Activated CD4-positive, alpha-beta T cell treated with anti-CD3 and anti-CD28 coated beads, Interleukin-2, amount 10 ng/mL, durations not matched to agents 24 days and 14 days (primary cell): ENCODE measurements at regions not wholly inside any gene's neighbourhood (a gene's known extent, or its start where the extent isn't known, plus 50 kb on each side); places are given as distances from the start of the nearest gene placed in this dataset.

Experiments
- DNase-seq: peaks from one replicate; pipeline ENCODE4 v3.0.0; 2022
- H3K27ac Mint-ChIP-seq: one replicate; pipeline ENCODE4 v1.8.0; 2022; ENCODE audit warnings: mild to moderate bottlenecking, mixed read lengths
- H3K27me3 Mint-ChIP-seq: one replicate; pipeline ENCODE4 v1.8.0; 2022; ENCODE audit warnings: mixed read lengths
- H3K36me3 Mint-ChIP-seq: one replicate; pipeline ENCODE4 v1.8.0; 2022; ENCODE audit warnings: low read depth, mild to moderate bottlenecking, mixed read lengths
- H3K4me1 Mint-ChIP-seq: one replicate; pipeline ENCODE4 v1.8.0; 2021; ENCODE audit warnings: mixed read lengths
- H3K4me3 Mint-ChIP-seq: one replicate; pipeline ENCODE4 v1.8.0; 2022; ENCODE audit warnings: mild to moderate bottlenecking, moderate library complexity, mixed read lengths
- H3K9me3 Mint-ChIP-seq: one replicate; pipeline ENCODE4 v1.8.0; 2021; ENCODE audit warnings: mixed read lengths
- intact Hi-C: fragments of 100-400 bp; cut with micrococcal nuclease; formaldehyde crosslinking; loops from one replicate; pipeline ENCODE4 v1.15.1; 2023

DNA sequence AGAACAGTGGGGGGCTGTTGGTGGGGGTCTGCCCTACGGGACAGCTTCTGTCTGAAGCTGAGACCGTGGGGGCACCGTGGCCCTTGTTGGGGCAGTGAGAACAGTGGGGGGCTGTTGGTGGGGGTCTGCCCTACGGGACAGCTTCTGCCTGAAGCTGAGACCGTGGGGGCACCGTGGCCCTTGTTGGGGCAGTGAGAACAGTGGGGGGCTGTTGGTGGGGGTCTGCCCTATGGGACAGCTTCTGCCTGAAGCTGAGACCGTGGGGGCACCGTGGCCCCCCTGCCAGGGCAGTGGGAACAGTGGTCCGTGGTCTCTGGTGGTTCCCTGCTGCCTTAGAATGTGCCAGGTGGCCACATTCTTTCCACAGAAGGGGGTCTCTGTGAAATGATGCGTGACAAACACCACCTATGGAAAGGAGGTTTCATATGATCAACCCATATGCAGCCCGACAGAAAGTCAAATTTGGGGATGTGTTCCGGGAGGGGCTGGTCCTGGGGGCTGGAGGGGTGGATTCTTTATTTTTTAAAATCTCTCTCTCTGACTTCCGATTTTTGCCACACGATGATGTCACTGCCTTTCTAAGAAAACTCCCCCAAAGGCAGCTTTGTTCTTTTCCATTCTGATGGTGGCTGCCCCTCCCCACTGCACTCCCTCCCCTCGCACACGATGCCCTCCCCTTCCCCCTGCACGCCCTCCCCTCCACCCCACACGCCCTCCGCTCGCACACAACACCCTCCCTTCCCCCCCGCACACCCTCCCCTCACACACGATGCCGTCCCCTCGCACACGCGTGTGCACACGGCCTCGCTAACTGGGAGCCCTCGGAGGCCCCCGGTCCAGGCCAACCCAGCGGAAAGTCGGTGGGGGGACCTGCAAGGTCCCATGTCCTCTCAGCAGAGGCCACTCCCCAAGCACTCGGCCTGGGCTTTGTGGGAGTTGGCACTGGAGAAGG is 1186.5 kb downstream of the BRD1 start:
- intact Hi-C loops: no loop called here
- no peak for DNase-seq
- Mint-ChIP-seq H3K27ac (no peak overlapping the region), H3K27me3 (no peaks in the 10 kb centered on the region), H3K4me3 (no peak overlapping the region), H3K36me3 (no peaks in the 10 kb centered on the region), H3K4me1 (no peaks in the 10 kb centered on the region), H3K9me3 (no peaks in the 10 kb centered on the region)

DNA sequence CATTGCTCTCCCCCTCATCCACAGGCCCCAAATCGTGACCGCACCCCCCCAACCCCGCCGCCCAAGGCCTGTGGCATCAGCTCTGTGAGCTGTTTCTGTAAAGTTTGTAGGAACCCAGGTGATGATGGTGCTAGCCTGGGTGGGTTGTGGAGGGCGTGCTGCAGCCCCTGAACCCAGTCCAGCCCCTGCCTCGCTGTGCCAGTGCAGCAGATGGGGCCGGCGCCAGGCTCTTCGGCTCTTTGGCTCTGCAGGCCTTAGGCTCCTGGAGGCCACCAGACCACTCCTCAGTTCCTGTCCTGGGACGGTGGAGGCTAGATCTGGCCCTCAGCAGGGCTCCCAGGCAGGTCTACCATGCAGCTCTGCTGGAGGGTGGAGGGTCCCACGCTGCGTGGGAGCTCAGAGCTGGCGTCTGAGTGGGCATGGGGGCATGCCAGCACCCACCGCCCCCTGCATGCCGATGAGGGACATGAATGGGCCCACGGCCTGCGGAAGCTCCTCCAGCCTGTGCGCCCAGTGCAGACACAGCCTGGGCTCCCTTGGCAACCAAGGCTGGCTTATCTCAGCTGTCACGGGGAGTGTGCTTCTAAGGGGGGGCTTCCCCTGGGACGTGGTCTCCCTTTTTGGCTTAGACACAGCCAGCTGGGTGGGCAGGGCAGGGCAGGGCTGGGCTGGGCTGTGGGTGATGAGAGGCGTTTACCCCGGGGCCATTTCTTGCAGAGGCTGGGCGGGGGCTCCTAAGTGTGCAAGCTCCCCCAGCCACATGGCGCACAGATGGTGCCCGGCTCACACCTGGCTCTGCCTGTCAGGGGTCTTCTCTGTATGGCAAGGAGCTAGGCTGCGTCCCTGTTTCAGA is 1187.6 kb downstream of the BRD1 start:
- no peak overlapping the region for H3K27ac Mint-ChIP-seq
- no peaks in the 10 kb centered on the region for H3K36me3 Mint-ChIP-seq
- no peaks in the 10 kb centered on the region for H3K9me3 Mint-ChIP-seq
- H3K4me3 Mint-ChIP-seq: no peak overlapping the region
- DNase-seq: no peak
- intact Hi-C loops: no loop called here
- H3K4me1 Mint-ChIP-seq: no peaks in the 10 kb centered on the region
- no peaks in the 10 kb centered on the region for H3K27me3 Mint-ChIP-seq

DNA sequence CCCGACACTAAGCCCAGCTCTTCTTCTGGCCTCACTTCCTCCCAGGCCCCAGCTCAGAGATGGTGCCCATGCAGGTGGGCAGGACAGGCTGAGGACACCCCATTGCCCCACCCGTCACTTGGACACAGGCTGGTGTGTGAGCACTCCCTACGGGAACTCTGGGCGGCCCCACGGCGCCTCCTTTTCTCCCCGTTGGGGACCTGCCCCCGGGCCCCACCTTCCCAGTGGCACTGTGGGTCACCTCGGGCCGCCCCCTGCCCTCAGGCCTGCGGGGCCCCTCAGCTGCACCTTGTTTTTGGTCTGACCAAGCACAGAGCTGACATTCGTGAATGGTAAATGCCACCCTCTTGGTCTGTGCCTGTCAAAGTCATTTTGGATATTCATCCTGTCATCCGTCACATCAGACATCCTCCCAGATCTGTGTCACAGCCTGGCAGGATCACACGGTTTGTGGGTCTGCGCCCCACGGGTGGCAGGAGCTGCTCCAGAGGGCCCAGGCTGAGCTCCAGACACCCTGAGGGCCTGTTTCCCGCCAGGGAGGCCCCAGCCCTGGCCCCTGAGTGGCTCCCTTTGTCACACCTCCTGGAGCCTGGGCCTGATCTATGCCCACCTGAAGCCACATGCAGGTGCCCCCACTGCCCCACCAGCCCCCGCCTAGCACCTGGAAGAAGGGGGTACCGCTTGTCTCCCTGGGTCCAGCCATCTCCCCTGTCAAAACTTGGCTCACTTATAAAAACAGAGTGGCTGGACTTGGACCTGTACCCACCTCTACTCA is 1188.5 kb downstream of the BRD1 start:
- Mint-ChIP-seq H3K9me3 (no peaks in the 10 kb centered on the region), H3K27ac (no peak overlapping the region), H3K4me1 (no peaks in the 10 kb centered on the region), H3K36me3 (no peaks in the 10 kb centered on the region), H3K4me3 (no peak overlapping the region), H3K27me3 (no peaks in the 10 kb centered on the region)
- intact Hi-C loops: no loop called here
- DNase-seq: no peak

DNA sequence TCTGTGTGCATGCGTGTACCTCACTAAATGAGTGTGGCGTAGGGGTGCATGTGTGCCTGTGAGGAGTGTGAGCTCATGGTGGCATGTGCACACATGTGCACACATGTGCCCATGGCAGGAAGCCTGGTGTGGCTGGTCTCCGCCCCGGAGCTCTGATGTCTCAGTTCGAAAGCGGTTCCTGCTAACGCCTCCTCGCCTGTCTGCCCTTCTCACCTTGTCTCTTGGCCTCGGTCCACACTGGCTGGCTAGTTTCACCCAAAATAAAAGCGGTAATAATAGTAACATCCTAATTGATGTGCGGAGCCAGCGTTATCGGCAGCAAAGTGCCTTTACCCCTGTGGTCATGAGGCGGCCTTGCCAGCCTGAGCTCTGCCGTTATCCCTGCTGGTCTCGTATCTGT is 1190.4 kb downstream of the BRD1 start:
- H3K27ac Mint-ChIP-seq: no peak overlapping the region
- no peaks in the 10 kb centered on the region for H3K36me3 Mint-ChIP-seq
- no peak for DNase-seq
- H3K4me3 Mint-ChIP-seq: no peak overlapping the region
- H3K4me1 Mint-ChIP-seq: no peaks in the 10 kb centered on the region
- intact Hi-C loops: no loop called here
- H3K9me3 Mint-ChIP-seq: no peaks in the 10 kb centered on the region
- H3K27me3 Mint-ChIP-seq: no peaks in the 10 kb centered on the region

DNA sequence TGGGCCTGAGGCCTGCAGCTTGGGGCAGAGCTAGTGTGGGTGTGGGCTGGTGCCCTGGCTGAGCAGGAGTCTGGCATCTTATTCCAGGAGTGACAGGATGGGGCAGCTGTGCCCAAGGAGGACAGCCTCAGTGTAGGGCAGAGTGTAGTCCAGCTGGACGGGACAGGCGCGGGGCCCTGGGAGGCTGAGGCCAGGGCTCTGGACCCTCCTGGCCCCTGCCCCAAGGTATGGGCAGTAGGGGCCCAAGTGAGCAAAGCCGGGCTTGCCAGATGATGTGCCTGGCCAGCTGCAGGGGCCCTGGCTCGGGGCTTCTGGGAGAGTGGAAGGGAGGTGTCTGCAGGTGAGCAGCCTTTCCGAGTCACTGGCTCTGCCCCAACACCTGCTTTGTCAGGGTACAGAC is 1190.9 kb downstream of the BRD1 start:
- H3K4me1 Mint-ChIP-seq: no peaks in the 10 kb centered on the region
- no peaks in the 10 kb centered on the region for H3K9me3 Mint-ChIP-seq
- no peak overlapping the region for H3K4me3 Mint-ChIP-seq
- no peaks in the 10 kb centered on the region for H3K27me3 Mint-ChIP-seq
- no peaks in the 10 kb centered on the region for H3K36me3 Mint-ChIP-seq
- no peak for DNase-seq
- no peak overlapping the region for H3K27ac Mint-ChIP-seq
- intact Hi-C loops: no loop called here

DNA sequence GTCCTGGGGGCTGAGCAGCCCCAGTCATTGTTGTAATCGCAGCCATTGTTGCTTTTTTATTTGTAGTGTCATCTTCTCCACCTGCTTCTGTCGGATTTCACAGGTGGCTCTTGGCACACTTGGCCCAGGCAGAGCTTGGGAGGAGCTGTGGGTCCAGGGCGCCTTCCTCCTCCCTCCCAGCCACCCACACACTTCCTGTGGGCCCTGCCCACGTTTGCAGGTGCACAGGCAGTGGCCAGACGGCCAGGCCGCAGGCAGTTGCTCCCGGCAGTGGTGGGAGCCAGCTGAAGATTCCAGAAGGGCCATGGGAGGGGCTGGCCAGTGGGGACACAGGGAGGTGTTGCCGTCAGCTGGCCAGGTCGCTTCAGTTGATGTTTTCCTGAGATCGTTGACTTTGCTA is 1191.9 kb downstream of the BRD1 start:
- no peak overlapping the region for H3K4me3 Mint-ChIP-seq
- no peaks in the 10 kb centered on the region for H3K9me3 Mint-ChIP-seq
- H3K27me3 Mint-ChIP-seq: no peaks in the 10 kb centered on the region
- no peak for DNase-seq
- no peaks in the 10 kb centered on the region for H3K36me3 Mint-ChIP-seq
- H3K27ac Mint-ChIP-seq: no peak overlapping the region
- intact Hi-C loops: no loop called here
- H3K4me1 Mint-ChIP-seq: no peaks in the 10 kb centered on the region

DNA sequence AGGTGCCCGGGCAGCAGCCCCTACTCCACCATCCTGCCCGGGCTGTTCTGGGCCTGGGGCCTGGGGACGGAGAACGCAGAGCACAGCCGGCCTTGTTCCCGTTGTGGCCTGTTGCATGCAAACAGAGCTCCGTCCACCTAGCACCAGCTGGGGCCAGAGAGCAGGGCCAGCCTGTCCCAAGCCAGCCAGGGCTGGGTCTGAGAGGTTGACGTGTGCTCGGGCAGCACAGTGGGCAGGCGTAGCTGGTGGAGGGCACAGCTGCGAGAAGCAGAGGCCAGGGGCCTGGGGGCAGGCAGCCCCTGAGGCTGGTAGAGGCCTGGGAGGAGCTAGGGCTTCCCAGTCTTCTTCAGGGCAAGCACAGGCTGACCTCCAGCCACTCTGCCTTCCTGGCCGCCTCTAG is 1192.6 kb downstream of the BRD1 start:
- no peaks in the 10 kb centered on the region for H3K4me1 Mint-ChIP-seq
- no peaks in the 10 kb centered on the region for H3K36me3 Mint-ChIP-seq
- H3K27ac Mint-ChIP-seq: no peak overlapping the region
- no peaks in the 10 kb centered on the region for H3K27me3 Mint-ChIP-seq
- DNase-seq: no peak
- H3K9me3 Mint-ChIP-seq: no peaks in the 10 kb centered on the region
- H3K4me3 Mint-ChIP-seq: no peak overlapping the region
- intact Hi-C loops: no loop called here

DNA sequence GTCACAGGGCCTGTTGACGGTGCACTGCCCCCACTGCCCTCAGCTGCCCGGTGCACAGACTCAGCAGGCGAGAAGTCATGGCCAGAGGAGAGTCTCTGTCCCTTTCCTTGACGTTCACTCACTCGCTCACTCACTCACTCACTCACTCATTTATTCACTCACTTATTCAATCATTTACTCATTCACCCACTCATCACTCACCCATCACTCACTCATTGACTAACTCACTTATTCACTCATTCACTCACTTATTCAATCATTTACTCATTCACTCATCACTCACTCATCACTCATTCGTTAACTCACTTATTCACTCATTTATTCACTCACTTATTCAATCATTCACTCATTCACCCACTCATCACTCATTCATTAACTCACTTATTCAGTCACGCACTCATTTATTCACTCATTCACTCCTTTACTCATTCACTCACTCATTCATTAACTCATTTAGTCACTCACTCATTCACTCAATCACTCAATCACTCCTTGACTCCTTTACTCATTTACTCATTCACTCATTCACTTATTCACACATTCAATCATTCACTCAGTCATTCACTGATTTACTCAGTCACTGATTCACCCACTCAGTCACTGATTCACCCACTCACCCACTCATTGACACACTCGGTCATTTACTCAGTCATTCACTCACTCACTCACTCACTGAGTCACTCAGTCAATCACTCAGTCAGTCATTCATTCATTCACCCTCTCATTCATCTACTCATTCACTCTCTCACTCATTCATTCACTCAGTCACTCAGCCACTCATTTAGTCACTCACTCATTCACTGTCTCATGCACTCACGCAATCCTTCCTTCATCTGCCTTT is 1193.5 kb downstream of the BRD1 start:
- no peak for DNase-seq
- no peaks in the 10 kb centered on the region for H3K36me3 Mint-ChIP-seq
- H3K27me3 Mint-ChIP-seq: no peaks in the 10 kb centered on the region
- H3K4me1 Mint-ChIP-seq: no peaks in the 10 kb centered on the region
- H3K9me3 Mint-ChIP-seq: no peaks in the 10 kb centered on the region
- H3K4me3 Mint-ChIP-seq: no peak overlapping the region
- intact Hi-C loops: no loop called here
- H3K27ac Mint-ChIP-seq: no peak overlapping the region

DNA sequence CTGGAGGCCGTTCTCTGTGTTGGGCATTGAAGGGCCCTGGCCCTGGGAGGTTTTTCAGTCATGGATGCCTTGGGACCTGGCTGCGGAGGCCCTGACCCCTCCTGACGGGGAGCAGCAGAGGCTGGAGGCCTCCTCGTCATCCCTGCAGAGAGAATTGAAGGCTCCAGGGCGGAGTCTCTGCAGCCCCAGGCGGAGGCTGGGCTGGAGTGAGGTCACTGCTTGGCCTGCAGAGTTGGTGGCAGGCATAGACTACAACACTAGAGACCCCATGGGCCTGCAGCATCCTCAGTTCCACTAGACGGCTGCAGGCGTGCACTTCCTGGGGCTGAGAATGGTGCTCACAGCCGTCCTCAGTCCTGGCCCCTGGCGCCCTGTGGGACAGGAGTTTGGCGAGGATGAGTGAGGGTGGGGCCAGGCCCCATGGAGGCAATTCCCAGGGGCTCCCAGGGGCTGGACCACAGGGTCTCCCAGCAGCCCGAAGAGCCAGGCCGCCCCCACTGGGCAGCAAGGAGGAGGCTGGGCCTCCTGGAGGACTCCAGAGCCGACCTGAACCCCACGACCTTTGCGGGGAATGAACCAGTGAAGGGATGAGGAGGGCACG is 1194.9 kb downstream of the BRD1 start:
- Mint-ChIP-seq H3K27me3 (no peaks in the 10 kb centered on the region), H3K9me3 (no peaks in the 10 kb centered on the region), H3K4me1 (no peaks in the 10 kb centered on the region), H3K36me3 (no peaks in the 10 kb centered on the region), H3K4me3 (no peak overlapping the region), H3K27ac (no peak overlapping the region)
- intact Hi-C loops: no loop called here
- no peak for DNase-seq

DNA sequence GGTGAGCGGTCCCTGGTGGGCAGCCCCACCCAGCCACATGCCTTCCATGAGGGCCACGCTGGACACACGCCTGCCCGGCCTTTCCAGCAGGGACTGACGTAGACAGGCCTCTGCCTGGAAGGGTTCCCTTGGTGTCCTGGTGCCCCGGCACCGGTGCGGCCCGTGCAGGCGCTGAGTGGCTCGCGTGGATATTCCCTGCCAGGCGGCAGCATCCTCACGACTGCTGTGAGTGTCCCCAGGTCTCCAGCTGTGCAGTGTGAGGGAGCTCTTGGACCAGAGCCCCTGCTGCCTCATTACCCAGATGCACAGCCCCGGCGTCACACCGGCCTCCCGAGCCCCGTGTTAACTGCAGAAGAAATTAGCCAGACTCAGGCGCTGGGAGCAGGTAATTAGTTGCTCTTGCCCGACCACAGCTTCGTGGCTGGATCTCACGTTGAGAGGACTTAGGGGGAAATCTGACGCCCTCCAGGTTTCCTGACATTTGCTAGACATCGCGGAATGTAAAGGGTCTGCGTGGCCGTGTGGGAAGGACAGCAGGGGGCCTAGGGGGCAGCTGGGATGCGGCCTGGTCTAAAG is 1196.3 kb downstream of the BRD1 start:
- H3K4me3 Mint-ChIP-seq: no peak overlapping the region
- intact Hi-C loops: no loop called here
- H3K27ac Mint-ChIP-seq: no peak overlapping the region
- no peaks in the 10 kb centered on the region for H3K36me3 Mint-ChIP-seq
- H3K9me3 Mint-ChIP-seq: no peaks in the 10 kb centered on the region
- DNase-seq: no peak
- H3K4me1 Mint-ChIP-seq: no peaks in the 10 kb centered on the region
- H3K27me3 Mint-ChIP-seq: peaks cover 4% of the 10 kb centered on the region

DNA sequence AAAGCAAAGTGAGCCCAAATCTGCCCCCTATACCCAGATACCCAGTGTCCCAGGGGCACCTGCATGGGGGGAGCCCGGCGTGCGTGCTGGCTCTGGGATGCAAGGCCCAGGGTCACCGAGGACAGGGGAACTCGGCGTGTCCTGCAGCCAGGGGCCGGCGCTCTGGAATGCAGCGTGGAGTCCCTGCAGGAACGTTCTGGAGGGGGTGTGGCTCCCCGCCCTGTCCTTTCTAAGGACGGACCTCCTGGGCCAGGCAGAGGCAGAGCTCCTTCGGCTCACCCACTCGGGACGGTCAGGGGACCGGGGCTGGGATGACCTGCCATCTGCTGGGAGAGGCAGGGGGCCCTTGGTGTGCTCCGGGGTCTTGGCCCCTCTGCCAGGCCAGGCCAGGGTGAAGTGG is 1196.8 kb downstream of the BRD1 start:
- intact Hi-C loops: no loop called here
- no peak overlapping the region for H3K4me3 Mint-ChIP-seq
- H3K9me3 Mint-ChIP-seq: no peaks in the 10 kb centered on the region
- H3K27ac Mint-ChIP-seq: no peak overlapping the region
- H3K4me1 Mint-ChIP-seq: no peaks in the 10 kb centered on the region
- H3K36me3 Mint-ChIP-seq: no peaks in the 10 kb centered on the region
- DNase-seq: no peak
- H3K27me3 Mint-ChIP-seq: peaks cover 9% of the 10 kb centered on the region

DNA sequence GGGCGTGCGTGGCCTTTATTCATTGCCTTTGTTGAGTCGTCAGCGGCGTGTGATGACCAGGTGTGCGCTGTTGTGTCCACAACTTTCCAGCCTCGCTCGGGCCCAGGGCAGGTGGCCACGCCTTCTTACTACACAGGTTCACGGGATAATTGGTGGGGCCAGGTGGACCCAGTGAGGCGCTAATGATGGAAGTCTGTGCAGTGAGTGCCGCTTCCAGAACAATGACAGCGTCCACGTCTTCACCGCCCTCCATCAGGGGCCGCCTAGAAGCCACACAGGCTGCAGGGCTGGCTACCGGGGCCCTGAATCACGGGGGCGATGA is 1197.3 kb downstream of the BRD1 start:
- intact Hi-C loops: no loop called here
- no peaks in the 10 kb centered on the region for H3K4me1 Mint-ChIP-seq

More for the DNA sequence above, 1197.3 kb downstream of the BRD1 start:
- H3K27ac Mint-ChIP-seq: no peak overlapping the region
- DNase-seq: no peak
- no peak overlapping the region for H3K4me3 Mint-ChIP-seq
- H3K36me3 Mint-ChIP-seq: no peaks in the 10 kb centered on the region
- peaks cover 12% of the 10 kb centered on the region for H3K27me3 Mint-ChIP-seq
- no peaks in the 10 kb centered on the region for H3K9me3 Mint-ChIP-seq
